SK-N-SH (cell line): ENCODE measurements at regions not wholly inside any gene's neighbourhood (a gene's known extent, or its start where the extent isn't known, plus 50 kb on each side); places are given as distances from the start of the nearest gene placed in this dataset.

Experiments used
- FOXM1 ChIP-seq: IDR thresholded peaks from 2 replicates; pipeline ENCODE4 v1.4.0; 2012; ENCODE audit warnings: low read depth, mild to moderate bottlenecking
- GATA2 ChIP-seq: sonication (generic); formaldehyde crosslinking; IDR thresholded peaks from 2 replicates; pipeline ENCODE4 v1.5.0; 2020; ENCODE audit warnings: mild to moderate bottlenecking, missing genetic modification reagents
- RAD21 ChIP-seq: IDR thresholded peaks from 2 replicates; pipeline ENCODE4 v1.6.1; 2012; ENCODE audit warnings: mild to moderate bottlenecking, low read length
- SMC3 ChIP-seq: IDR thresholded peaks from 2 replicates; pipeline ENCODE4 v1.6.1; 2012; ENCODE audit warnings: low read depth, low read length, improper control_type of control experiment
- TAF1 ChIP-seq: IDR thresholded peaks from 2 replicates; pipeline ENCODE4 v1.6.1; 2012; ENCODE audit warnings: low read depth, mild to moderate bottlenecking, low read length, moderate library complexity, borderline replicate concordance
- TEAD4 ChIP-seq: IDR thresholded peaks from 2 replicates; pipeline ENCODE4 v1.4.0; 2012; ENCODE audit warnings: mild to moderate bottlenecking, borderline replicate concordance; ENCODE audit not compliant: insufficient read depth
- TF ChIP-seq, protein P1 (sequence below): fragments of 200-600 bp; sonication (generic); IDR thresholded peaks from 2 replicates; pipeline ENCODE4 v1.6.1; 2017; ENCODE audit warnings: antibody characterized with exemption, mild to moderate bottlenecking, moderate library complexity
- TF ChIP-seq, protein P2 (sequence below): IDR thresholded peaks from 2 replicates; pipeline ENCODE4 v1.4.0; 2012; ENCODE audit warnings: low read depth, borderline replicate concordance

- TF ChIP-seq, protein P1, sequence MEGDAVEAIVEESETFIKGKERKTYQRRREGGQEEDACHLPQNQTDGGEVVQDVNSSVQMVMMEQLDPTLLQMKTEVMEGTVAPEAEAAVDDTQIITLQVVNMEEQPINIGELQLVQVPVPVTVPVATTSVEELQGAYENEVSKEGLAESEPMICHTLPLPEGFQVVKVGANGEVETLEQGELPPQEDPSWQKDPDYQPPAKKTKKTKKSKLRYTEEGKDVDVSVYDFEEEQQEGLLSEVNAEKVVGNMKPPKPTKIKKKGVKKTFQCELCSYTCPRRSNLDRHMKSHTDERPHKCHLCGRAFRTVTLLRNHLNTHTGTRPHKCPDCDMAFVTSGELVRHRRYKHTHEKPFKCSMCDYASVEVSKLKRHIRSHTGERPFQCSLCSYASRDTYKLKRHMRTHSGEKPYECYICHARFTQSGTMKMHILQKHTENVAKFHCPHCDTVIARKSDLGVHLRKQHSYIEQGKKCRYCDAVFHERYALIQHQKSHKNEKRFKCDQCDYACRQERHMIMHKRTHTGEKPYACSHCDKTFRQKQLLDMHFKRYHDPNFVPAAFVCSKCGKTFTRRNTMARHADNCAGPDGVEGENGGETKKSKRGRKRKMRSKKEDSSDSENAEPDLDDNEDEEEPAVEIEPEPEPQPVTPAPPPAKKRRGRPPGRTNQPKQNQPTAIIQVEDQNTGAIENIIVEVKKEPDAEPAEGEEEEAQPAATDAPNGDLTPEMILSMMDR = no peak
- no peak for TF ChIP-seq FOXM1
- TF ChIP-seq TAF1 = no peak
- no peak for TF ChIP-seq GATA2 (CRISPR knock-in tag)
- TF ChIP-seq TEAD4 = no peak
- TF ChIP-seq SMC3 = no peak
- TF ChIP-seq, protein P2, sequence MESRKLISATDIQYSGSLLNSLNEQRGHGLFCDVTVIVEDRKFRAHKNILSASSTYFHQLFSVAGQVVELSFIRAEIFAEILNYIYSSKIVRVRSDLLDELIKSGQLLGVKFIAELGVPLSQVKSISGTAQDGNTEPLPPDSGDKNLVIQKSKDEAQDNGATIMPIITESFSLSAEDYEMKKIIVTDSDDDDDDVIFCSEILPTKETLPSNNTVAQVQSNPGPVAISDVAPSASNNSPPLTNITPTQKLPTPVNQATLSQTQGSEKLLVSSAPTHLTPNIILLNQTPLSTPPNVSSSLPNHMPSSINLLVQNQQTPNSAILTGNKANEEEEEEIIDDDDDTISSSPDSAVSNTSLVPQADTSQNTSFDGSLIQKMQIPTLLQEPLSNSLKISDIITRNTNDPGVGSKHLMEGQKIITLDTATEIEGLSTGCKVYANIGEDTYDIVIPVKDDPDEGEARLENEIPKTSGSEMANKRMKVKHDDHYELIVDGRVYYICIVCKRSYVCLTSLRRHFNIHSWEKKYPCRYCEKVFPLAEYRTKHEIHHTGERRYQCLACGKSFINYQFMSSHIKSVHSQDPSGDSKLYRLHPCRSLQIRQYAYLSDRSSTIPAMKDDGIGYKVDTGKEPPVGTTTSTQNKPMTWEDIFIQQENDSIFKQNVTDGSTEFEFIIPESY = no peak
- TF ChIP-seq RAD21 = no peak
Observed at GRCh38 chr13:82323101-82323500, 1559.2 kb downstream of the SLITRK1 start.
